DLD1 (cell line): ENCODE measurements at regions not wholly inside any gene's neighbourhood (a gene's known extent, or its start where the extent isn't known, plus 50 kb on each side); places are given as distances from the start of the nearest gene placed in this dataset.

ENCODE experiments used
- in situ Hi-C: cut with HindIII; loops from 2 replicates; pipeline ENCODE4 v1.10.0; 2017; ENCODE audit warnings: low sequenced_read_pairs

DNA sequence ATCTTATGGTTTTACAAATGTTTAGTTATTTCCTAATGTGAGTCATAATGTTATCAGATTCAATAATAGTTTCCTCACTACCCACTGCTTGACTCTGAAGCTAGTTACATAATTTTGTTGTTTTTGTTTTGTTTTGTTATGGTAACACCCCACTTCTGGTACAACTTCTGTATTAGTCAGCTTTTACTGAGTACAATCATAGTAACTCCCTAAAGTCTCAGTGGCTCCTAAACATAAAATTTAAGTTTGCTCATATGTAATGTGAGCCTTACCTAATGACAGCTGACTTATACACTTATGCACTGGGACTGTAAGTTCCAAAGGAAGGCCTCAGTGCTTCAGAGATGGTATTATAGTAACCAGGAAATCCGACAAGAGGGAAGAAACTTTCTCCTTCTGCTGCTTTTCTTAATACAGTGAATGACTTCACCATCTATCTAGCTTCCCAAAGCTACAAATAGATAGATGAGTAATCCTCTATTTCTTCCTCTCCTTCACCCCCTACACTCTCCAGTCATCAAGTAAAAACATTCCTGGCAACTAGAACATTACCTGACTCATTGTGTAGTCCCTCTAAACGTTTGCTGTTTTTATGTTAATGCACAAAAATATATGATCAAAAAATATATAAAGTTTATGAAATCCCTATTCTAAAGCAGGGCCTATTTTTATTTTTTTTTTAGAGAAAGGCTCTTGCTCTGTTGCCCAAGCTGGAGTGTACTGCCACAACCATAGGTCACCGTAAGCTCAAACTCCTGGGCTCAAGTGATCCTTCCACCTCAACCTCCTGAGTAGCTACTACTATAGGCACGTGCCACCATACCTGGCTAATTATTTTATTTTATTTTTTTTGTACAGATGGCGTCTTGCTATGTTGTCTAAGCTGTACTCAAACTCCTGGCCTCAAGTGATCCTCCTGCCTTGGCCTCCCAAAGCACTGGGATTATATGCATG, 563.0 kb downstream of the SOX6 start:
- in situ Hi-C loops, result no loop called here

DNA sequence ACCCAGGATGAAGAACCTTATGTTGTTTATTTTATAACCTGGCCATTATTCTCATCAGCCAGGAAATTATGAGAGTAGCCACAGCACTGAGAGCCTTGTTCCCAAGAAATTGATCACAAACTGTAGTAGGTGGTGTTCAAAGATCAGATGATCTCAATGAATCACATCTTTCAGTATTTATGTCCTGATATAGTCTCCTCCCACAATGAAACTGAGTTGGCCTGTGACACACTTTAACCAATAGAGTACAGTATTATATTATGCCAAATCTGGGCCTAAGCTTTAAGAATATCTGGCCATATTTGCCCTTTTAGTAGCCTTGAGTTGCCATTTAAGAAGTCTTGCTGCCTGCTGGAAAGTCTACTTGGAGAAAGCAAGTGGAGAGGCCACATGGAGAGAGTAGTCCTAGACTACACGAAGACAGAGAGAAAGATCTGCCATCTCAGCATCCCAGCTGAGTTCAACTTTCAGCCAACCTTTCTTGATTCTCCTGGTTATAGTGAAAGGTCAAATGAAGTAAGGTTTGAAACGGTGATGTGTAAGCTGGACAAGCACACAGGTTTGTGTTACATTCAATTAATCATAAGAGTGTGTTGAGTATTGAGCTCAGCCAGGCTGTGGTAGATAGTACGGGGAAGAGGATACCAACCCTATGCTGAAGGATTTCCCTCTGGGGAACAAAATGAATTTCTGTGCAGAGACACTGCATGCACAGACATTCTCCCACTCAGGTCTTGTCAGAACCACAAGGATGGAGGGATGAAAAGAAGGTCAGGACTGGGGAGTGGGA, 561.8 kb downstream of the SOX6 start:
- in situ Hi-C loops, result no loop called here

DNA sequence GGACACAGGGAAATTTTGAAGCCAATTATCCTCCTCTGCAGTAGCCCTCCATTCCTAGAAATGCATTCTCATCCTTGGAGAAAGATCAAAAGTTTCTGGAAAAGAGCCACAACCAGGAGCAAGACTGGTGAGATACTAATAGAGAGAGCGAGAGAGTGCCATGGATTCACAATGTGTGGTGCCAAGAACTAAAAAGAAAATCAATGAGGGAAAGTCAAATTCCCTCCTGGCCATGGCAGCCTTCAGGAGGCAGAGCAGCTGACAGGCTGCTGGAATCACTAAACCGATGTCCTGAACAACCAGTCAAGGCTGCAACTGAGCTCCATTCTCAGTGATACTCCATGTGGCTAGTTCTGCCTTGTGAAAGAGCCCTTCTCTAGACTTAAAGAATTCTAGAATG, 561.0 kb downstream of the SOX6 start:
- in situ Hi-C loops, result no loop called here

DNA sequence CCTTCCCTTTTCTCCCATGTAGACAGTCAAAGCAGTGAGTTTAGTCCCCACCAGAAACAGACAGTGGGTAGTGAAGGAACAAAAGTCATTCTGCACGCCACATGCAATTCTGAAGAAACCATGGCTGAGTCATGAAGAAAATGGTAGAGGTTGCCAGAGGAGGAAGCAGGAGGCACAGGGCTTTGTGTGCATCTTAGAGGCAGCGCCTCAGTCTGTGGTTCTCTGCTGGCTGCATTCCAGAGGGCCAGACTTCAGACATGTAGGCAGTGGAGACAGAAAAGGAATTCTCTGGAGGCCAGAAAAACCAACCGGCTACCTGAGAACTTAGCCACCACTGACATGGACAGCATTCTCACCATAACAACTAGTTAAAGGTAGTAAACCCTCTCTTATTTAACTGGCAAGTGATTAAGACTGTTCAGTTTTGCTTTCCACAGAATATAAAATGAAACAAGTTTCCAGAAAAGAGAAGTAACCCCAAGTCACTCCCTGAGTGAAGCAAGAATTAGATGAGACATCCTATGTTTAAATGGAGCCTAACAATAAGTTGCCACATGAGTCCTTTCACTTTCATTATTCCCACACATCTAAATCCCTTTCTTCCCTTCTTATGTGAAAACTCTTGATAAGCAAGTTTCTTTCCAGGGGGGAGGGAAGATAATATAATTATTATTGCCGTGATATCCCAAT, 556.1 kb downstream of the SOX6 start:
- in situ Hi-C loops, result loop anchor here (25.0 kb wide), 1 partner anchor 112 kb away; no protein-coding TSS in a partner anchor

DNA sequence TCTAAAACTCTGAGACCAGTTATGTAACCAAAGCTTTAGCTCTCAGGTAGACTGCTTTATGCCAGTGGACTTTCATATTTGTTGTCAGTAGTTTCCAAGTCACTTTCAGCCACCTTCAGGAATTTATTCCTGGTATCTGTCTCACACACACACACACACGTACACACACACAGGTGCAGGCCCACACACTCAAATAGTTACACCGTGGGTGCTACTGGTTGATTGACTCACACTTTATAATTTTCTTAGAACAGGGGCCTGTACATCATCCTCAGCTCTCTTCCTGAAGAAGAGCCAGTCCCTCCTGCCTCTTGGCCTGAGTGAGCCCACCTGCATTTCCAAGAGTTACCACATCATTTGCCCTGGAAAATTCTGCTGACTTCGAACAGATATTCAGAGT, 555.2 kb downstream of the SOX6 start:
- in situ Hi-C loops, result loop anchor here (25.0 kb wide), 1 partner anchor 111 kb away; no protein-coding TSS in a partner anchor

DNA sequence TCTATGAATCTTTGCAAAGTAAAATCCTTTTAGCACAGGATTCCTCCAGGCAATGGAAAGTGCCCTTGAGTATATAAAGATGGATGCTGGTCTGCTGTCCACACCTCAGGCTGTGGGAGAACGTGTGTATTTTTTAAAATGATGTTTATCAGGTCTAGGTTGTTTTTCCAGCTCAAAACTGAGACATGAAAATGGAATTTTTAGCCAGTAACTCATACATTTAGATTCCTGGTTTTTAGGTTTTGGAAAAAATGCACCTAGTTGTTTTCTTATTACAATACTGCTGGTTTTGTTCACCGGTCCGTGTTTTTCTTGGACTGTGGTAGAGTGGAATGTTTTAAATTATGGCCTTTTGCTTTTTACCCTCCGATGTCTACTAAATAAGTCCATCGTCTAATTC, 554.7 kb downstream of the SOX6 start:
- in situ Hi-C loops, result loop anchor here (25.0 kb wide), 1 partner anchor 111 kb away; no protein-coding TSS in a partner anchor

DNA sequence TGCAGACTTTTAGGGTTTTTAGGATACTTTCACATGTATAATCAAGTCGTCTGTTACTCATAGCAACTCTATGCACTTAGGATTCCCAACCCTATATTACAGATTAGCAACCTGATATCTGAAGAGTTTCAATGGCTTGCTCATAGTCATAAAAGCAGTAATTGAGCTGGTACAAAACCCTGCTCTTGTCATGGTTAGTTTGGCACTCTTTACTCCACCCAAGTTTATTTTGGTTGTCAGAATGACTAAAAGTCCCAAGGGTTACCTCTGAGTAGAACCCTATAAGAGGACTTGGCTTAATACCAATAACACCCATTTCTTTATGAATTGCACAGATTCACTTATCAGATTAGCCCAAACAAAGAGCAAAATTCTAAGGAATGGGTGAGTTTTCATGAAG, 550.6 kb downstream of the SOX6 start:
- in situ Hi-C loops, result loop anchor here (25.0 kb wide), 1 partner anchor 107 kb away; no protein-coding TSS in a partner anchor

DNA sequence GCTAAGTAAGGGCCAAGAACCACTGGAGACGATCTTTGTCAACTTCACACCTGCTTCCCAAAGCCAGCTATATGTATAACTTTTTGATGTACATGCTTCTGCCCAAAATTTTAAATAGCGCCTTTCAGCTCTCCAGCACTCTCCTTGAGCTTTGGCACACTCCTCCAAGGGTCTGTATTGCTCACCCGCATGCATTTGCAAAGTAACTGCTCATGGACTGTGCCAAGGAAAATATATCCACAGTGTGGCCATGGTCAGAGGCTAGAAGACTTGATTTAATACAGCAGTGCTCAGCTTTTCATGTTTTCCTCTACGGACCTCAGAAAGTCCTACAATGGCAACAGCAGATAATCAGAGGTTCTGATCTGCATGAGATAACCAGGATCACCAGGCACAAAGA, 550.1 kb downstream of the SOX6 start:
- in situ Hi-C loops, result loop anchor here (25.0 kb wide), 1 partner anchor 106 kb away; no protein-coding TSS in a partner anchor

DNA sequence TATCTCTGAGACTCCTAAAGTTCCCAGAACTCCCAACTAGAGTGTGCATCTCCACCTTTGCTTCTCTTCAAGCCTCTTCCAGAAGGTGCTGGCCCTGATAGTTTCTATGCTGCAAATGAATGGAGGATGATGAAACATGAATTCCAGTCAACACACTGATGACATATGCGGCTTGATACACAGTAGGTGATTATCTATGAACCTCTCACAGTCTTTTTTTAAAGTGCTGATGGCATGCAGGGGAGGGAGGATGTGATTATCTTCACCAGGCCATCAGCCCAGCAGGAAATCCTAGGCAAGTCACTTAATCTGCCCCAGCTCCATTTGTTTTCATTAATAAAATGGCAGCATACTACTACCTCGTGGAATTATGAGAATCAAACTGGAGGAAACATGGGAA, 548.5 kb downstream of the SOX6 start:
- in situ Hi-C loops, result loop anchor here (25.0 kb wide), 1 partner anchor 104 kb away; no protein-coding TSS in a partner anchor

DNA sequence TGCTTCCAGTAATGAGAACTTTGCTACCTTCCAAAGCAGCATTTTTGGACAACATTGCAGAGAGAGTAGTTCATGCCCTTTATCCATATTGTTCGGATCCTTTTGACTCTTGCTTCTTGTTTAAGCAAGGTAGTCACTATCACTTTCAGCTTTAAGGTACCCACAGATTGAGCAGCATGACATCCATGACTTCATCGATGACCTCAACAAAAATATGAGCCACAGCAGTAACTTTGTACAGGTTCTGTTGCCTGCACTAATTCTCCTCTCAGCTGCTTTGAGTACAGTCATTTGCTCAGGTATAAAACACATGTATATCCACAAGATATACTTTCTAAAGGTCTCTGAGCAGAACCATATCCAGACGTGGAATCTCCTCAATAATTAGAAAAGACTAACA, 546.3 kb downstream of the SOX6 start:
- in situ Hi-C loops, result loop anchor here (25.0 kb wide), 1 partner anchor 102 kb away; no protein-coding TSS in a partner anchor

DNA sequence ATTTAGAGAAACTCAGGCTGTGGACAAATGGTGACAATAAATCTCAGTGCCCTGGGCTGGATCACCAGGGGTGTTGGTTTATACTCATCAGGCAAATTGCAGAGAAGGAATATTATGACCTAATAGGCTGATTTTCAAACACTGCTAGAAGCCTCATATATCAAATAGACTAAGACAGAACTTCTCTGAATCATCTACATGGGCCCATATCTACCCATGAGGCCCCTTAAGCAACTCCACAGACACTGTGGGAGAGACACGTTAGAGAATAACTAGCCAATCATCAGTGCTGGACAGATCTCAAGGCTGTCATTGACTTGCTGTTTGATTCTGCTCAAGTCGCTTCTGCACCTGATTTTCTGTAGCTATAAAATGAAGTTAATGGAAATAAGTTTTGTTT, 545.8 kb downstream of the SOX6 start:
- in situ Hi-C loops, result loop anchor here (25.0 kb wide), 1 partner anchor 102 kb away; no protein-coding TSS in a partner anchor

DNA sequence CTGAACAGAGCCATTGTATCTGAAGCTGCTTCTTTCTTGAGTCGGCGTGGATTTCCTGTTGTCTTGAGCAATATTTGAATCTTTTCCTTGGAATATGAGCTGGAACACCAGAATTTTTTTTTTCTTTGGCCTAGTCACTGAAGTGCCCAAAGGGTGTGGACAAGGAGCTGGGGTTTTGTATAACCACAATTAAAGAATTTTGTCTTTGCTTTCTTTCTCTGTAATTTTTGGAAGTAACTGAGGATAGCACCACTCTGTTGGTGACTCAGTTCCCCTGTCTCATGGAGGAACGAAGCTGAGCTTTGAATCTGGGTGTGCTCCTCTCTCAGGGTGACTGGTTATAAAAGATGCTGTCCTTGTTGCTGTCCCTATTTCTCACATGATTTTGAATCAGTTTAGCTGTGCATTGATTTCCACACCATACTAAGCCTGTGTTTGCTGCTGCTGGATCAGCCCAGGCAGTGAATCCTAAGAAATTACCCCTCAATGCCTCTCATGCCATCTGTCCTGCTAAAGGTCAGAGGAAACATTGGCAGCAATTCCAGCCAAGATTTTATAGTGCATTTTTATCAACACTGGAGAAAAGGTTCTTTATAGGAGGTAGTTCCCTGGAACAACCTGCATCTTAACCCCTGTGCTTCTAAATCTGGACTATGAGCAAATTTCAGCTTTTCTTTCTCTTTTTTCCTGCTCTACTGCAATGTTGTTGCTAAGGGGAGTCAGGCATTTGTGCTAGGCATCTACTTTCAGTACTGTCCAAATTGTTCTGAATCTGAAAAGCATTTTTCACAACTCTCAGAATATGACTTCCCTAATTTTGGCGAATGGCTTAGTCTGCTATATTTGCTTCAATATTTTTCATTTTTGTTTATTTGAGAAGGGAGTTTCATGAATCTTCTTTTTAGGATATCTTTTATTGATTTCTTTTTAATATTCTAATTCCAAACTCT, 540.8 kb downstream of the SOX6 start:
- in situ Hi-C loops, result loop anchor here (25.0 kb wide), 1 partner anchor 97 kb away; no protein-coding TSS in a partner anchor

DNA sequence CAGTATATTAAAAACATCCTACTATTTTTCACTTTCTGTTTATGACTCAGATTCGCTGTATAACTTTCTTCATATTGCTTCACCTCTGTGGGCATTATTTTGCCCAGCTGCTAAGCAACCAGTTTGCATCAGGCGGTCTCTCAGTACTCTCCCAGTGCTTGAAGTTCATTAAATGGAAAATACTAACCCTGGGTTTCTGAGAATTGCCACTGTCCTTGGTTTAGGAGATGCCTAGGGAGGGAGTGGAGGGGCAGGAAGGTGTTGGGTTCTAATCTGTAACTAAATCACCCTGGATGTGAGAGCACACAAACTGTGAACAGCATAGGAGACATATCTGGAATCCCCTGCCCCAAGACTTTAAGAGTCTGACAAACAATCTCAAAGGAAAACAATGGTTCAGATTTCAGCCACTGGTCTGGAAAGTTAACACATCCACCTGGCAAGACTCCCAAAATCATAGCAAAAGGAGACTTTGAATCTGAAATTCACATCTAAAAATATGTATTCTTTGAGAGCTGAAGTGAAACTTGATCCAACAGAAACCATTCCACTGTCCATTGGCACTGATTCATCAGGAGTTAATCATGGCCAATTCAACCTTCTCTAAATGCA, 540.0 kb downstream of the SOX6 start:
- in situ Hi-C loops, result loop anchor here (25.0 kb wide), 1 partner anchor 96 kb away; no protein-coding TSS in a partner anchor

DNA sequence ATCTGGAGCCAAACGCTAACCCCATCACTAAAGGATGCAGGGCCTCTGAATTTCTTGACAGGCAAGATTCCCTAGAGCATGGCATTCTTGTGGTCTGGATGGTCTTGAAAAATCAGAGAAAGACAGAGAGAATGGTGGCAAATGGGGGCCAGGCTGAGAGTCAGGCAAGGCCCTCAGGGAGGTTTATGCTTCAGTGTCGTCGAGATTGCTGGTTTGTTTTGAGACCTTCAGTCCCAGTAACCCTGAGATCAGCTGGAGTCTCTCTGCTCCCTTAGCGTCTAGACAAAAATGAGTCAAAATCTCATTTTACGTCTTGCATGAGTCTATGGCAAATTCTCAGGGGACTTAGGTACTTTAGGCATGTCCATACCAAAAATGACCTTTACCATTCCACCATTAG, 539.3 kb downstream of the SOX6 start:
- in situ Hi-C loops, result loop anchor here (25.0 kb wide), 1 partner anchor 95 kb away; no protein-coding TSS in a partner anchor

DNA sequence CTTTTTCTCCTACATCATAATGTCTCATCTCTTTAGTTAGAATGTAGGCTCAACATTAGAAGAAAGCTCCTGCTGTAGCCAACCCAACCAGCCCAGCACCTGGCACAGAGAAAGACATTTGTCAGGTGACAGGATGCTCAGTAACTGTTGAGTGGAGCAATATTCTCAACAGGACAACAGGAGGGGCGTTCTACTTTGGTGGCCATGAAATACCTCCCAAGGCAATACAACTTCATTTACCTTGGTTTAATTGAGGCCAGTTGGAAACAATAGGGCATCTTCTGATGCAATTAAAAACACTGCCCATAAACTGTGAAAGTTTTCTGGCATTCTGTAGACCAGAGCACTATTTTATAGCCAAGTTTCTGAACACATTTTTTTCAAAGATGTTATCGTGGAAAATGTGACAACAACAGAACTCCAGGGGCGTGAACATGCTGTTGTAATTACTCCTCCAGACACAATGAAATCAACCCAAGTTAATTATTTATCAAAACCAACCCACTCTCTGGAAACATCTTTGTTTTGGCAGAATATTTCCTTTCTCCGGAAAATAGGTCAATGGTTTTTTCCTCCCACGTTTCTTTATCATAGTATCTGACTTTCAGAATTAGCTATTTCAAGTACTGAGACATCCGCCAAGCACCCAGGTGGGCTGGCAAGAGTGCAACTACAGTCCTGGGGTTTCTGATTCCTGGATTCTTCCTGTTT, 538.1 kb downstream of the SOX6 start:
- in situ Hi-C loops, result loop anchor here (25.0 kb wide), 1 partner anchor 94 kb away; no protein-coding TSS in a partner anchor

DNA sequence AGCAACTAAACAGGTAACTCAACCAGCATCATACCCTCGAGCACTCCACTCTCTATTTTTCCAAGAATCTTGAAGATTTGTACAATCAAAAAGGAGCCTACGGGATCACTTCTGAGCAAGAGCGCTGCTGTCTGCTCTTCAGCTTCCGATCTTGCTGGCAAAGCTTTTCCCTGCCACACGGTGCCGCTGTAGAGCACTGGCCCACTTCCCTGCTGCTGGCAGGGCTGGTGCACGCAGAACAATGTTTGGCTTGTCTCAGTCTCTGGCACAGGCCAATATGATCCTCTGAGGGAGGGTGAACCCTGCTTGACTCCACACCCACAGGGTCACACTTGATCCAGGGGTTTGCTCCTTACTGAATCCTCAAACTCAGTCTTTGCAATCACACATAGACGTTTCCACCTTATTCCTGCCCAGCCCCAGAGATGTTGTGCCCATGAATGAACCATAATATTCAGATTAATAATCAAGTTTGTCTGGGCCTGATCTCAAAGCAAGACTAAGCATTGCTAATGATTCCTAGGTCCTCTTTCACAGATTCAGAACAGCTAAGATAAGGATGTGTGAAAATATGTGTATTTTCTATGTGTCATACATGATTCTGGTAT, 536.6 kb downstream of the SOX6 start:
- in situ Hi-C loops, result loop anchor here (25.0 kb wide), 1 partner anchor 93 kb away; no protein-coding TSS in a partner anchor

DNA sequence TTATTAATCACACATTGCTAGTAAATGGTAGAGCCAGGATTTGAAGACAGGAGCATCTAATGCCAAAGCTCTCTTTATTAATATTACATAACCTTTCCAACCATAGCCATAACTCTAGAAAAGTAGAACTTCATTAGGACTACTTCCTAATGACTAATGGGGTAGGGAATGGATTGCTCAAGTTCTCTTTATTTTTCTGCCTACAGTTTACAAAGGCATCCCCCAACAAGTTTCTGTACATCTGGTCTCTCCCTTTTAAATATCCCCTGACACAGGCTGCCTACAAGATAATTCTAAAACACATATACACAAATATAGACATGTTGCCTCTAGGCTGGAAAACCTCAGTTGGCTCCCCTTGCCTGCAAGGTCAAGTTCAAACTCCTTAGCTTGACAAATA, 534.9 kb downstream of the SOX6 start:
- in situ Hi-C loops, result loop anchor here (25.0 kb wide), 1 partner anchor 91 kb away; no protein-coding TSS in a partner anchor

DNA sequence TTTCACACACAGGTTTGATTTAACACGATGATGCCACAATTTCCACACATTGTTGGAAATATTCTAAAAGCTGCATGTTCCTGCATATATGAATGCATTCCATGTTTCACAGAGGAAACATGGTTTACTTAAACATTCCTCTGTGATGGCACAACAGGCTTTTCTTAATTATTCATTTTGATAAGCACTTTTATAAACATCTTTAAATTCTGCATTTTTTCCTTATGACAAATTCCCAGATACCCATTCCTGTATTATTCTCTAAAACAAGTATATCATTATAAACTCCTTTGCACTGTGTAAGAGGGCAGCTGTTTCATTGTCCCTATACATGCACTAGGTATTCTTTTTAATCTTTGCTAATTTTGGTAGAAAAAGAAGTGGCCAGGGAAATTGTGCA, 532.3 kb downstream of the SOX6 start:
- in situ Hi-C loops, result loop anchor here (25.0 kb wide), 1 partner anchor 88 kb away; no protein-coding TSS in a partner anchor
